Superior temporal gyrus (tissue), 1 donor: ENCODE measurements at regions not wholly inside any gene's neighbourhood (a gene's known extent, or its start where the extent isn't known, plus 50 kb on each side); places are given as distances from the start of the nearest gene placed in this dataset.
A peak's percentile ranks its signal among the peaks of the same experiment; 100 is the strongest.
"Not testable (repeated sequence)": the region's sequence is repeated elsewhere in the genome, so short reads cannot be mapped to it uniquely, and the experiment has no call there.

Experiments
- DNase-seq: peaks from one replicate; pipeline ENCODE4 v3.0.0-alpha.2; 2016; ENCODE audit errors: extremely low spot score

GRCh38 chr4:117550085-117550484, 464.7 kb upstream of the TRAM1L1 start:
- DNase-seq, result no peak

- DNase-seq, result peak; percentile 69
These were observed 474.0 kb upstream of the NDST3 start for GRCh38 chr4:117560329-117560728.

- no peak for DNase-seq
These were observed 460.2 kb upstream of the NDST3 start for GRCh38 chr4:117574085-117574484.

GRCh38 chr4:117575850-117576249, 458.4 kb upstream of the NDST3 start:
- DNase-seq, result no peak

GRCh38 chr4:117577686-117578311, 456.5 kb upstream of the NDST3 start:
- DNase-seq, result no peak

GRCh38 chr4:117588771-117589170, 445.5 kb upstream of the NDST3 start:
- DNase-seq, result no peak

- no peak for DNase-seq
These were observed 437.3 kb upstream of the NDST3 start for GRCh38 chr4:117596917-117597480.

GRCh38 chr4:117599393-117599792, 434.9 kb upstream of the NDST3 start:
- DNase-seq, result not testable (repeated sequence)

GRCh38 chr4:117600936-117601335, 433.4 kb upstream of the NDST3 start:
- not testable (repeated sequence) for DNase-seq

- no peak for DNase-seq
These were observed 423.5 kb upstream of the NDST3 start for GRCh38 chr4:117610706-117611308.

- DNase-seq, result peak; percentile 40
These were observed 412.6 kb upstream of the NDST3 start for GRCh38 chr4:117621673-117622072.

- no peak for DNase-seq
These were observed 411.0 kb upstream of the NDST3 start for GRCh38 chr4:117623326-117623725.

- DNase-seq, result no peak
These were observed 407.6 kb upstream of the NDST3 start for GRCh38 chr4:117626664-117627063.

GRCh38 chr4:117634716-117635115, 399.6 kb upstream of the NDST3 start:
- no peak for DNase-seq

- DNase-seq, result no peak
These were observed 396.9 kb upstream of the NDST3 start for GRCh38 chr4:117637347-117637746.

GRCh38 chr4:117640836-117641235, 393.4 kb upstream of the NDST3 start:
- DNase-seq, result no peak

GRCh38 chr4:117641519-117641918, 392.8 kb upstream of the NDST3 start:
- no peak for DNase-seq

- DNase-seq, result no peak
These were observed 380.2 kb upstream of the NDST3 start for GRCh38 chr4:117654079-117654478.

- no peak for DNase-seq
These were observed 373.6 kb upstream of the NDST3 start for GRCh38 chr4:117660668-117661067.

- DNase-seq, result no peak
These were observed 372.9 kb upstream of the NDST3 start for GRCh38 chr4:117661091-117662072.

GRCh38 chr4:117664706-117665444, 369.4 kb upstream of the NDST3 start:
- no peak for DNase-seq

- DNase-seq, result no peak
These were observed 358.1 kb upstream of the NDST3 start for GRCh38 chr4:117676153-117676552.
